Uterus (tissue), 3 donors: ENCODE measurements at regions not wholly inside any gene's neighbourhood (a gene's known extent, or its start where the extent isn't known, plus 50 kb on each side); places are given as distances from the start of the nearest gene placed in this dataset.

Source experiments
- DNase-seq, 2 donors: peaks; one replicate each; pipeline ENCODE4 v3.0.0-alpha.2; 2019 to 2020
- H3K27ac ChIP-seq, 2 donors: fragments of 200-600 bp; sonication (generic); 1 replicate in 1 of 2; 2 replicates in 1 of 2; pipeline ENCODE4 v1.5.1; 2016 to 2018
- H3K27me3 ChIP-seq, 2 donors: fragments of 200-600 bp; sonication (generic); one replicate each; pipeline ENCODE4 v1.5.1; 2018 to 2019; ENCODE audit warnings: control low read depth in 1 of 2
- H3K36me3 ChIP-seq, 2 donors: fragments of 200-600 bp; sonication (generic); one replicate each; pipeline ENCODE4 v1.5.1; 2019; ENCODE audit warnings: control low read depth in 1 of 2
- H3K4me1 ChIP-seq, 2 donors: fragments of 200-600 bp; sonication (generic); one replicate each; pipeline ENCODE4 v1.5.1; 2018 to 2019; ENCODE audit warnings: control low read depth in 1 of 2
- H3K4me3 ChIP-seq, 2 donors: fragments of 200-600 bp; sonication (generic); 1 replicate in 1 of 2; 2 replicates in 1 of 2; pipeline ENCODE4 v1.5.1; 2018 to 2019; ENCODE audit warnings: mild to moderate bottlenecking in 1 of 2
- H3K9me3 ChIP-seq, 2 donors: fragments of 200-600 bp; sonication (generic); one replicate each; pipeline ENCODE4 v1.5.1; 2019; ENCODE audit warnings: control low read depth in 1 of 2
- POLR2A ChIP-seq, 2 donors: fragments of 450-650 bp; IDR thresholded peaks; one replicate each; pipeline ENCODE4 v1.6.1; 2016; ENCODE audit warnings: antibody characterized with exemption in 2 of 2, mild to moderate bottlenecking in 1 of 2, moderate library complexity in 1 of 2
- intact Hi-C: fragments of 100-400 bp; cut with DNase I; formaldehyde crosslinking; loops from one replicate; pipeline ENCODE4 v1.15.1; 2023; ENCODE audit warnings: low total_unique reads
- TF ChIP-seq, protein P1 (sequence below), 4 experiments: fragments of 200-600 bp in 2 of 4; fragments of 450-650 bp in 2 of 4; sonication (generic) in 2 of 4; IDR thresholded peaks; one replicate each; pipeline ENCODE4 v1.5.1; 2016 to 2019; ENCODE audit warnings: antibody characterized with exemption in 4 of 4, mild to moderate bottlenecking in 2 of 4, moderate library complexity in 1 of 4
- donor health status: DM: yes; HTN: yes; CAD: no.

DNA sequence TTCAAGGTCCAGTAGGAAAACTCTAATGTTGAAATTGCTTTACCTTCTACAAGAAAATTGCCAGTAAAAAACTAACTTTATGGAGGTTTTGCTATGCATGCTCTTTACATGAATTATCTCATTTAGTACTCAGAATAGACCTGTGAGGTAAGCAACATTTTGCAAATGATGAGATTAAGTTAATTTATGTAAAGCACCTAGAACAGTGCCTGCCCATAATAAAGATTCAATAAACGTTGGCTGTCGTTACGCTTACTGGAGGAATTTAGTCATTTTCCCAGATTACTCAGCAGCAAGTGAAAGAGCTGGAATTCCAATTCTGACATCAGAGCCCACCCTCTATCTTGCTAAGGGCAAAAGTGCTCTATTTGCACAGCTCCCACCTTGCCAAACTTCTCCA lies 69.4 kb upstream of the ARID1B start:
- Histone ChIP-seq H3K4me1 (no peaks in the 10 kb centered on the region), H3K36me3 (no peaks in the 10 kb centered on the region), H3K9me3 (no peaks in the 10 kb centered on the region), H3K27ac (no peak overlapping the region), H3K4me3 (no peak overlapping the region), H3K27me3 (no peaks in the 10 kb centered on the region)
- intact Hi-C loops, result no loop called here
- TF ChIP-seq, protein P1, sequence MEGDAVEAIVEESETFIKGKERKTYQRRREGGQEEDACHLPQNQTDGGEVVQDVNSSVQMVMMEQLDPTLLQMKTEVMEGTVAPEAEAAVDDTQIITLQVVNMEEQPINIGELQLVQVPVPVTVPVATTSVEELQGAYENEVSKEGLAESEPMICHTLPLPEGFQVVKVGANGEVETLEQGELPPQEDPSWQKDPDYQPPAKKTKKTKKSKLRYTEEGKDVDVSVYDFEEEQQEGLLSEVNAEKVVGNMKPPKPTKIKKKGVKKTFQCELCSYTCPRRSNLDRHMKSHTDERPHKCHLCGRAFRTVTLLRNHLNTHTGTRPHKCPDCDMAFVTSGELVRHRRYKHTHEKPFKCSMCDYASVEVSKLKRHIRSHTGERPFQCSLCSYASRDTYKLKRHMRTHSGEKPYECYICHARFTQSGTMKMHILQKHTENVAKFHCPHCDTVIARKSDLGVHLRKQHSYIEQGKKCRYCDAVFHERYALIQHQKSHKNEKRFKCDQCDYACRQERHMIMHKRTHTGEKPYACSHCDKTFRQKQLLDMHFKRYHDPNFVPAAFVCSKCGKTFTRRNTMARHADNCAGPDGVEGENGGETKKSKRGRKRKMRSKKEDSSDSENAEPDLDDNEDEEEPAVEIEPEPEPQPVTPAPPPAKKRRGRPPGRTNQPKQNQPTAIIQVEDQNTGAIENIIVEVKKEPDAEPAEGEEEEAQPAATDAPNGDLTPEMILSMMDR (IDR thresholded peaks at IDR 0.05), result no peak
- TF ChIP-seq POLR2A (IDR thresholded peaks at IDR 0.05), result no peak
- DNase-seq, result no peak

DNA sequence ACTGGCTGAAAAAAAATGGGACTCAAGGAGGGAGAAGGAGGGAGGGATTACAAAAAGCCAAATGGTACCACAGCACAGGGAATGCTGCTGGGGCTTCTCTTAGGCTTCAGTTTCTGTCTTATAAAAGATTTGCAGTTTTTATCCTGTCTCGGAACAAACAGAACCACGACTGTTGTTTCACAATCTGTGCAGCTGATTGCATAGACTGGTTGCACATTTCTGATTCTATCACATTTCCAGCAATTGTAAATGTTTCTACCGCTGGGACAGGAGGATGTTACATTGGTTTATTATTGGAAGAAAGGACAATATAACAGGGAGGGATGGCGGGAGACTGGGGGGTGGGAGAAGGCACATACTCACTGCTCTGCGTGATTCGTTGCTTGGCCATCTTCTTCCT lies 73.5 kb upstream of the ARID1B start:
- intact Hi-C loops, result no loop called here
- no peak for TF ChIP-seq POLR2A (IDR thresholded peaks at IDR 0.05)
- Histone ChIP-seq H3K36me3 (no peaks in the 10 kb centered on the region), H3K9me3 (no peaks in the 10 kb centered on the region), H3K27me3 (no peaks in the 10 kb centered on the region), H3K27ac (no peak overlapping the region), H3K4me1 (no peaks in the 10 kb centered on the region), H3K4me3 (no peak overlapping the region)
- DNase-seq, result no peak

DNA sequence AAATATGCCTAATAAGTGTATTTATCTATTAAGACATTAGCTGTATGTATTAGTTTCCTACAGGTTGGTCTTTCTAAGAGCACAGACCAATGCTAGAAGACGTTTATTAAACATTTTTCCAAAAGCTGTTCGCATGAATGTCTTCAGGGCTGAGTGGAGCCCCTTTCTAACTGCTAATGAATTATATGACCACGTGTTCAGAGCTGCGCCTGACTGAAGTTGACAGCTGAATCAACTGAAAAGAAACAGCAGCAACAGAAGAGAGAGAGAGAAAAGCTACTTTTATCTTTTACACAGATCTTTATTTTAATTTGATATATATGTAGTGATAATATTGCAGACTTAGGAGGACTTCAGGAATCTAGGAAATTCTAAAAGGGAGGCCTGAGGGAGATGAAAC lies 75.2 kb upstream of the ARID1B start:
- no peak for DNase-seq
- TF ChIP-seq POLR2A (IDR thresholded peaks at IDR 0.05), result no peak
- TF ChIP-seq, protein P1 (IDR thresholded peaks at IDR 0.05), result no peak
- Histone ChIP-seq H3K4me3 (no peak overlapping the region), H3K4me1 (no peaks in the 10 kb centered on the region), H3K9me3 (no peaks in the 10 kb centered on the region), H3K27ac (no peak overlapping the region), H3K27me3 (no peaks in the 10 kb centered on the region), H3K36me3 (no peaks in the 10 kb centered on the region)
- intact Hi-C loops, result no loop called here

DNA sequence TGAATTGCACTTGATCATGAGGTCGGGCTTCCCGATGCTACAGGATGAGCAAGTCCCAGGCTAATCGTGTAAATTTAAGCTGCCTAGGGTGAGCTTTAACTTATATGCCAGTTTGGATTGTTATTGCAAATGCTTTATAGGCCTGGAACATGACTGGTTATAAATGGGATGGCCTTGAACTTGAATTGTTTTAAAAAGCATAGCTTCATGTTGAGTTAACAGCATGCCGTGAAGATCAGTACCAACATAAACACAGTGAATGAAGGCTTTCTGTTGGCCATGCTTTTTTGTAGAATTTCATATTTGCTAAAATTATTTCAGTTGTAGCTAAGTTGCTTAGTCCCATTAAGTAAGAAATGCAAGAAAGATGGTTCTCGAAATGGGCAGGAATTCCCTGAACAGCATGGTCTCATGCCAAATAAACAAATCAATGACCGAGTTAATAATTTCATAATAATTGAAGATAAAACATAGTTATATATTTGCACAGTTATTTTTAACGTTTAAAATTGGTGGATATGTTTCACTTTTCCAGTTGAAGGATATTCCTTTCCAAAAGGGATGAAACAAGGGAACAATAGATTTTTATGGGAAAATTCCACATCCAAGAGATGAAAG lies 76.6 kb upstream of the ARID1B start:
- Histone ChIP-seq H3K4me3 (no peak overlapping the region), H3K9me3 (no peaks in the 10 kb centered on the region), H3K4me1 (no peaks in the 10 kb centered on the region), H3K27me3 (no peaks in the 10 kb centered on the region), H3K27ac (no peak overlapping the region), H3K36me3 (no peaks in the 10 kb centered on the region)
- intact Hi-C loops, result no loop called here
- DNase-seq, result no peak
- no peak for TF ChIP-seq POLR2A (IDR thresholded peaks at IDR 0.05)
- TF ChIP-seq, protein P1 (IDR thresholded peaks at IDR 0.05), result no peak

DNA sequence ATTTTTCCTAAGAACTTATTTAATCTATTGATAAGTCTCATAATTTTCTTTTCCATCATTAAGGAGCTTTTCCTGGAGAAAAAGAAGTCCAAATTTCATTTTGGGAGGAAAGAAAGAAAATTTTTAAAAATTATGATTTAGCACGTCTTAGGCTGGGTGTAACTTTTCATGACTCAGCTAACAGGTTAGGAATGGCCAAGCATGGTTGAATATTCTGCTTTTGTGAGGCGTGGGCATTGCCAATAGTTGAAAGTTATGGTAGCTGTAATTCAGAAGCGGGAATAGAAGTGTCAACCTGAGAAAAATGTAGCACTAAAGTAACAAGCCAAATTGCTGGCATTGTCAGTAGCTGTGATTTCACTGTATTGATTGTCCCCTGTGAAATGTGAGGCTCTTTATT lies 77.2 kb upstream of the ARID1B start:
- TF ChIP-seq, protein P1 (IDR thresholded peaks at IDR 0.05), result no peak
- no peak for TF ChIP-seq POLR2A (IDR thresholded peaks at IDR 0.05)
- Histone ChIP-seq H3K9me3 (no peaks in the 10 kb centered on the region), H3K27ac (no peak overlapping the region), H3K27me3 (no peaks in the 10 kb centered on the region), H3K4me1 (no peaks in the 10 kb centered on the region), H3K36me3 (no peaks in the 10 kb centered on the region), H3K4me3 (no peak overlapping the region)
- intact Hi-C loops, result no loop called here
- DNase-seq, result no peak

DNA sequence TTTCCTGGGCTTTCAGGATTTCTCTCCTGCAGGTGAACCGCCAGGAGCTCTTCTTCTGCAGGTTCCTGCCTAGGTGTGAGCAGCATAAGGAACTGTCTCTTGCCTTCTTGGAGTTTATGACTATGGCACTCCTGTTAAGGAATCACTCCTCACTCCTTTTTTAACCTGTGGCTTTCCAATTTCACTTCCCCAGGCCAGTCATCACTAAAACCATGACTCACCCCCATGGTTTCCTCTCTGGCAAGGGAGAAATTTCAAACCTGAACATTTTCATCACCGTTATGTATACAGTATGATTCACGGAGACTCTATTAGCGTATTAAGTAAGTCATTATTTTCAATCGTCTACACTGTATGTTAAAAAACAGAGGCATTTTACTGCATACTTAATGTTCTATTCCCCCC lies 78.2 kb upstream of the ARID1B start:
- intact Hi-C loops, result no loop called here
- Histone ChIP-seq H3K27me3 (no peaks in the 10 kb centered on the region), H3K9me3 (no peaks in the 10 kb centered on the region), H3K4me3 (no peak overlapping the region), H3K4me1 (no peaks in the 10 kb centered on the region), H3K27ac (no peak overlapping the region), H3K36me3 (no peaks in the 10 kb centered on the region)
- no peak for DNase-seq
- no peak for TF ChIP-seq POLR2A (IDR thresholded peaks at IDR 0.05)
- TF ChIP-seq, protein P1 (IDR thresholded peaks at IDR 0.05), result no peak
